K562 (cell line): ENCODE measurements at regions not wholly inside any gene's neighbourhood (a gene's known extent, or its start where the extent isn't known, plus 50 kb on each side); places are given as distances from the start of the nearest gene placed in this dataset.

Experiments used
- ARID2 ChIP-seq: fragments of 450-650 bp; IDR thresholded peaks from 2 replicates; pipeline ENCODE4 v1.6.1; 2017; ENCODE audit warnings: antibody characterized with exemption, mild to moderate bottlenecking
- BRD4 ChIP-seq: fragments of 200-600 bp; sonication (generic); IDR thresholded peaks from 2 replicates; pipeline ENCODE4 v1.6.1; 2017; ENCODE audit warnings: inconsistent platforms
- C11orf30 ChIP-seq: fragments of 450-650 bp; IDR thresholded peaks from 2 replicates; pipeline ENCODE4 v1.6.1; 2016; ENCODE audit warnings: low read depth, mild to moderate bottlenecking
- COPS2 ChIP-seq: fragments of 450-650 bp; conservative IDR thresholded peaks from 2 replicates; pipeline ENCODE4 v1.6.1; 2016; ENCODE audit warnings: mild to moderate bottlenecking, moderate library complexity
- CTBP1 ChIP-seq: fragments of 450-650 bp; IDR thresholded peaks from 2 replicates; pipeline ENCODE4 v1.6.1; 2016; ENCODE audit warnings: borderline replicate concordance
- DACH1 ChIP-seq: fragments of 450-650 bp; IDR thresholded peaks from 2 replicates; pipeline ENCODE4 v1.6.1; 2018; ENCODE audit not compliant: partially characterized antibody
- E2F8 ChIP-seq: fragments of 450-650 bp; IDR thresholded peaks from 2 replicates; pipeline ENCODE4 v1.7.1; 2018; ENCODE audit warnings: mild to moderate bottlenecking, low read depth; ENCODE audit not compliant: partially characterized antibody
- FOXA3 ChIP-seq, 2 experiments: fragments of 450-650 bp in 1 of 2; sonication (generic) in 1 of 2; formaldehyde crosslinking; IDR thresholded peaks in 1 of 2; conservative IDR thresholded peaks in 1 of 2; 2 replicates each; pipeline versions ENCODE4 v1.4.0 to v1.8.0; 2020 to 2022; ENCODE audit warnings: mild to moderate bottlenecking in 2 of 2, missing genetic modification reagents in 1 of 2
- GABPA ChIP-seq: fragments of 200-800 bp; sonication (Bioruptor generic); conservative IDR thresholded peaks from 2 replicates; pipeline ENCODE4 v1.6.1; 2016; ENCODE audit warnings: low read depth, missing genetic modification characterization, missing compliant biosample characterization
- HDAC3 ChIP-seq: fragments of 450-650 bp; IDR thresholded peaks from 2 replicates; pipeline ENCODE4 v1.6.1; 2018; ENCODE audit warnings: borderline replicate concordance, mild to moderate bottlenecking, moderate library complexity; ENCODE audit not compliant: partially characterized antibody
- ILF3 ChIP-seq: fragments of 450-650 bp; IDR thresholded peaks from 2 replicates; pipeline ENCODE4 v1.6.1; 2018; ENCODE audit warnings: antibody characterized with exemption, mild to moderate bottlenecking, moderate library complexity, borderline replicate concordance
- KAT2B ChIP-seq: IDR thresholded peaks from one replicate; pipeline ENCODE4 v1.6.1; 2012; ENCODE audit warnings: low read depth, mild to moderate bottlenecking, control low read depth, inconsistent platforms, low read length, moderate library complexity
- MAZ ChIP-seq, 2 experiments: fragments of 450-650 bp in 1 of 2; sonication (generic) in 1 of 2; formaldehyde crosslinking; IDR thresholded peaks in 1 of 2; conservative IDR thresholded peaks in 1 of 2; 2 replicates each; pipeline versions ENCODE4 v1.4.0 to v1.5.0; 2020; ENCODE audit warnings: mild to moderate bottlenecking in 1 of 2, missing genetic modification reagents in 1 of 2
- MCM5 ChIP-seq: fragments of 450-650 bp; IDR thresholded peaks from 2 replicates; pipeline ENCODE4 v1.6.1; 2016; ENCODE audit warnings: low read depth
- NR2C2 ChIP-seq, 2 experiments: fragments of 200-800 bp in 1 of 2; sonication (Bioruptor generic) in 1 of 2; sonication (generic) in 1 of 2; formaldehyde crosslinking in 1 of 2; IDR thresholded peaks; 2 replicates each; pipeline versions ENCODE4 v1.6.1 to v1.8.0; 2016 to 2022; ENCODE audit warnings: mild to moderate bottlenecking in 1 of 2, missing compliant biosample characterization in 1 of 2, missing genetic modification characterization in 1 of 2, missing genetic modification reagents in 1 of 2
- PHB ChIP-seq: fragments of 250-450 bp; sonication (Bioruptor Pico); IDR thresholded peaks from 2 replicates; pipeline ENCODE4 v1.5.0; 2021
- RCOR1 ChIP-seq, 2 experiments: IDR thresholded peaks; 2 replicates each; pipeline ENCODE4 v1.6.1; 2012; ENCODE audit warnings: low read depth in 2 of 2, low read length in 2 of 2, borderline replicate concordance in 1 of 2, improper control_type of control experiment in 1 of 2
- SMARCE1 ChIP-seq: fragments of 450-650 bp; IDR thresholded peaks from 2 replicates; pipeline ENCODE4 v1.7.1; 2016; ENCODE audit warnings: mild to moderate bottlenecking
- SNRNP70 ChIP-seq: fragments of 200-400 bp; formaldehyde crosslinking; optimal IDR thresholded peaks from 2 replicates; pipeline ENCODE3; 2017; ENCODE audit warnings: low read depth, low read length
- TAF7 ChIP-seq: fragments of 450-650 bp; IDR thresholded peaks from 2 replicates; pipeline ENCODE4 v1.6.1; 2016; ENCODE audit warnings: missing genetic modification characterization, missing compliant biosample characterization
- TBP ChIP-seq: optimal IDR thresholded peaks from 2 replicates; pipeline ENCODE3; 2011; ENCODE audit warnings: low read depth, low read length, improper control_type of control experiment
- TEAD4 ChIP-seq, 2 experiments: sonication (generic) in 1 of 2; formaldehyde crosslinking in 1 of 2; IDR thresholded peaks; 2 replicates each; pipeline versions ENCODE4 v1.6.1 to v1.8.0; 2012 to 2022; ENCODE audit warnings: borderline replicate concordance in 1 of 2, inconsistent platforms in 1 of 2, low read length in 1 of 2, mild to moderate bottlenecking in 1 of 2, missing genetic modification reagents in 1 of 2
- TRIM24 ChIP-seq, 2 experiments: fragments of 450-650 bp; IDR thresholded peaks; 2 replicates each; pipeline ENCODE4 v1.6.1; 2016
- U2AF1 ChIP-seq: fragments of 200-400 bp; formaldehyde crosslinking; optimal IDR thresholded peaks from 2 replicates; pipeline ENCODE3; 2017; ENCODE audit warnings: mild to moderate bottlenecking, low read depth, low read length, moderate library complexity
- ZNF3 ChIP-seq: fragments of 250-450 bp; sonication (Bioruptor Pico); IDR thresholded peaks from 2 replicates; pipeline ENCODE4 v1.5.0; 2021; ENCODE audit warnings: mild to moderate bottlenecking, moderate library complexity

GRCh38 chr6:105814745-105815536 lies 271.2 kb upstream of the PRDM1 start (continued):
- TF ChIP-seq ILF3 (no peak), U2AF1 (no peak), PHB (no peak), TEAD4 (IDR thresholded peaks at IDR 0.05; ENCODE audit: low read length) (peak; percentile 39; the same call in 1 of the 2 replicates), TEAD4 (CRISPR knock-in tag; IDR thresholded peaks at IDR 0.05; ENCODE audit: borderline replicate concordance) (no peak), BRD4 (no peak), TRIM24 (IDR thresholded peaks at IDR 0.05) (0 out of 4 replicates have a peak, but pooled peaks of 1 of the 2 experiments have one; percentile 34), NR2C2 (CRISPR knock-in tag; IDR thresholded peaks at IDR 0.05) (no peak), NR2C2 (tag; IDR thresholded peaks at IDR 0.05) (peak; percentile 67), KAT2B (no peak), SMARCE1 (peak; percentile 55; the same call in 1 of the 2 replicates), ZNF3 (CRISPR knock-in tag) (no peak), GABPA (tag) (no peak), MAZ (CRISPR knock-in tag; conservative IDR thresholded peaks at IDR 0.05 in 1 of 2, IDR thresholded peaks at IDR 0.05 in 1 of 2) (peak; percentile 37 to 91; a peak in 2 of 4 replicates), HDAC3 (no peak), COPS2 (no peak), TAF7 (tag) (no peak), RCOR1 (IDR thresholded peaks at IDR 0.05; ENCODE audit: borderline replicate concordance in 1 of 2, low read depth in 2 of 2, low read length in 2 of 2) (peak; percentile 19 to 92; a peak in 3 of 4 replicates), FOXA3 (CRISPR knock-in tag; conservative IDR thresholded peaks at IDR 0.05 in 1 of 2, IDR thresholded peaks at IDR 0.05 in 1 of 2) (peak in 1 of 2 experiments; percentile 80; a peak in 2 of 4 replicates), ARID2 (no peak), TBP (no peak), MCM5 (no peak), SNRNP70 (no peak), E2F8 (no peak), DACH1 (no peak), CTBP1 (peak; percentile 41), C11orf30 (peak; percentile 79)
